ENCODE measurements at regions not wholly inside any gene's neighbourhood (a gene's known extent, or its start where the extent isn't known, plus 50 kb on each side); places are given as distances from the start of the nearest gene placed in this dataset.

GRCh38 chr3:88440701-88441100 lies 290.9 kb downstream of the C3orf38 start:
- H3K36me3 ChIP-seq (replicated peaks) = no peaks in the 10 kb centered on the region
- TF ChIP-seq CTCF (IDR thresholded peaks at IDR 0.05; ENCODE audit: low read depth, low read length, missing control alignments) = no peak
- DNase-seq = no peak
- in situ Hi-C loops (cut with HindIII; ENCODE audit: low pct_ligation_motif_present, low sequenced_read_pairs) = no loop called here
- no peaks in the 10 kb centered on the region for H3K27me3 ChIP-seq (replicated peaks)
- H3K4me3 ChIP-seq (ENCODE audit: low read depth, low read length) = no peak overlapping the region
- H3K27ac ChIP-seq = no peak overlapping the region

- in situ Hi-C loops (cut with HindIII; ENCODE audit: low pct_ligation_motif_present, low sequenced_read_pairs) = no loop called here
- H3K27ac ChIP-seq = no peak overlapping the region
- H3K36me3 ChIP-seq (replicated peaks) = no peaks in the 10 kb centered on the region
- H3K4me3 ChIP-seq (ENCODE audit: low read depth, low read length) = no peak overlapping the region
- H3K27me3 ChIP-seq (replicated peaks) = no peaks in the 10 kb centered on the region
- TF ChIP-seq CTCF (IDR thresholded peaks at IDR 0.05; ENCODE audit: low read depth, low read length, missing control alignments) = no peak
- DNase-seq = no peak
Measured at GRCh38 chr3:88443066-88443465, 293.3 kb downstream of the C3orf38 start.

- no peaks in the 10 kb centered on the region for H3K36me3 ChIP-seq (replicated peaks)
- no peak for TF ChIP-seq CTCF (IDR thresholded peaks at IDR 0.05; ENCODE audit: low read depth, low read length, missing control alignments)
- no peak overlapping the region for H3K27ac ChIP-seq
- DNase-seq = no peak
- H3K4me3 ChIP-seq (ENCODE audit: low read depth, low read length) = no peak overlapping the region
- H3K27me3 ChIP-seq (replicated peaks) = no peaks in the 10 kb centered on the region
- in situ Hi-C loops (cut with HindIII; ENCODE audit: low pct_ligation_motif_present, low sequenced_read_pairs) = no loop called here
Measured at GRCh38 chr3:88444251-88444650, 294.5 kb downstream of the C3orf38 start.

GRCh38 chr3:88452228-88452627 lies 302.5 kb downstream of the C3orf38 start:
- in situ Hi-C loops (cut with HindIII; ENCODE audit: low pct_ligation_motif_present, low sequenced_read_pairs) = no loop called here
- H3K36me3 ChIP-seq (replicated peaks) = no peaks in the 10 kb centered on the region
- no peak overlapping the region for H3K4me3 ChIP-seq (ENCODE audit: low read depth, low read length)
- no peak for DNase-seq
- no peak for TF ChIP-seq CTCF (IDR thresholded peaks at IDR 0.05; ENCODE audit: low read depth, low read length, missing control alignments)
- H3K27me3 ChIP-seq (replicated peaks) = no peaks in the 10 kb centered on the region
- no peak overlapping the region for H3K27ac ChIP-seq

- in situ Hi-C loops (cut with HindIII; ENCODE audit: low pct_ligation_motif_present, low sequenced_read_pairs) = no loop called here
- Histone ChIP-seq H3K27ac (no peak overlapping the region), H3K27me3 (replicated peaks) (no peaks in the 10 kb centered on the region), H3K36me3 (replicated peaks) (no peaks in the 10 kb centered on the region), H3K4me3 (ENCODE audit: low read depth, low read length) (no peak overlapping the region)
- no peak for TF ChIP-seq CTCF (IDR thresholded peaks at IDR 0.05; ENCODE audit: low read depth, low read length, missing control alignments)
- no peak for DNase-seq
Measured at GRCh38 chr3:88460369-88460768, 310.6 kb downstream of the C3orf38 start.

- no peak overlapping the region for H3K27ac ChIP-seq
- H3K36me3 ChIP-seq (replicated peaks) = no peaks in the 10 kb centered on the region
- in situ Hi-C loops (cut with HindIII; ENCODE audit: low pct_ligation_motif_present, low sequenced_read_pairs) = no loop called here
- H3K27me3 ChIP-seq (replicated peaks) = no peaks in the 10 kb centered on the region
- TF ChIP-seq CTCF (IDR thresholded peaks at IDR 0.05; ENCODE audit: low read depth, low read length, missing control alignments) = no peak
- H3K4me3 ChIP-seq (ENCODE audit: low read depth, low read length) = no peak overlapping the region
- DNase-seq = peak; percentile 11
Measured at GRCh38 chr3:88462230-88462629, 312.5 kb downstream of the C3orf38 start.

Data from brain microvascular endothelial cell (primary cell).